ENCODE measurements at regions not wholly inside any gene's neighbourhood (a gene's known extent, or its start where the extent isn't known, plus 50 kb on each side); places are given as distances from the start of the nearest gene placed in this dataset.

GRCh38 chr9:115730845-115731244 lies 422.7 kb upstream of the PAPPA start:
- DNase-seq = peak; percentile 10 to 40
- no peak overlapping the region for H3K27ac ChIP-seq
- no peaks in the 10 kb centered on the region for H3K36me3 ChIP-seq
- H3K4me1 ChIP-seq = peaks cover 26% of the 10 kb centered on the region
- H3K4me3 ChIP-seq = no peak overlapping the region
- H3K9me3 ChIP-seq (replicated peaks) = peaks cover 8% of the 10 kb centered on the region
- no peaks in the 10 kb centered on the region for H3K27me3 ChIP-seq

DNA sequence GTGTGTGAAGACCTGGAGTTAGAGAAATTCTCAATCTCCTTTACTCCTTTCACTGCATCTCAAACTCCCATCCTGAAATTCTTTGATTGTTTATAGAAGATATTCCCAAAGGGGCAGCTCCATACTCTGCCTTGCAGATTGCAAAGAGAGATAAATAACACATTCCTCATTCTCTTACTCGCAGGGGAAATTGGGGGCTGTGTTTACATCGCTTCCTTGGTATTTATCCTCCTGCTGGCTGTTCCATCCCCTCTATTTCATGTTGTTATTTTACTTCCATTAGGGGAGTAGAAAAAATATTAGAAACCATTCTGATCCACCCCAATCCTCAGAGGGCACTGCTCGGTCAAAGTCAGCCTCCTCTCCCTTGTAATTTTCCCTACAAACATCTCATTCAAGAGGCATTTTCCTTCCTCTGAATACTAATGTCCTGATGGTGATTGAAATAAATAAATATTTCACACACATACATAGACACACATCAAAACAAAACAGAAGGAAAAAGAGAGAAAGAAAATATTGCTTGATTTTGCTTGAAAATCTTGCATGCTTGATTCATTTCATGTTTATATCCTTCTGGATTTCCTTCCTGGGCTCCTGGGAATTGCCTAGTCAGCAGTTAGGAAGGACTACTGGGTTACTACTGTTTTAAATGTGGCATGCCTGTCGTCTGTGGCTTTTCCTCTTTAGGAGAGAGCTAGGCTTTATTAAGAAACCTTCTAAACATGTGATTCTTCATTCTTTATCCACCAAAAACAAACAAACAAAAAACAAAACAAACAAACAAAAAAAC lies 420.1 kb upstream of the PAPPA start:
- Histone ChIP-seq H3K4me3 (no peak overlapping the region), H3K27ac (no peak overlapping the region), H3K9me3 (replicated peaks) (peaks cover 6% of the 10 kb centered on the region), H3K36me3 (no peaks in the 10 kb centered on the region), H3K4me1 (peaks cover 26% of the 10 kb centered on the region), H3K27me3 (no peaks in the 10 kb centered on the region)
- peak; percentile 9 to 17 for DNase-seq

- no peaks in the 10 kb centered on the region for H3K36me3 ChIP-seq
- no peak overlapping the region for H3K4me3 ChIP-seq
- no peak overlapping the region for H3K27ac ChIP-seq
- no peaks in the 10 kb centered on the region; the same call in 1 of the 2 replicates for H3K9me3 ChIP-seq (replicated peaks)
- DNase-seq = no peak
- no peaks in the 10 kb centered on the region for H3K4me1 ChIP-seq
- no peaks in the 10 kb centered on the region for H3K27me3 ChIP-seq
Observed at GRCh38 chr9:115739096-115739875, 414.3 kb upstream of the PAPPA start.

- no peaks in the 10 kb centered on the region for H3K36me3 ChIP-seq
- no peak for DNase-seq
- no peaks in the 10 kb centered on the region for H3K4me1 ChIP-seq
- no peaks in the 10 kb centered on the region; the same call in 1 of the 2 replicates for H3K9me3 ChIP-seq (replicated peaks)
- no peaks in the 10 kb centered on the region for H3K27me3 ChIP-seq
- H3K27ac ChIP-seq = no peak overlapping the region
- no peak overlapping the region for H3K4me3 ChIP-seq
Observed at GRCh38 chr9:115740986-115741385, 412.6 kb upstream of the PAPPA start.

DNA sequence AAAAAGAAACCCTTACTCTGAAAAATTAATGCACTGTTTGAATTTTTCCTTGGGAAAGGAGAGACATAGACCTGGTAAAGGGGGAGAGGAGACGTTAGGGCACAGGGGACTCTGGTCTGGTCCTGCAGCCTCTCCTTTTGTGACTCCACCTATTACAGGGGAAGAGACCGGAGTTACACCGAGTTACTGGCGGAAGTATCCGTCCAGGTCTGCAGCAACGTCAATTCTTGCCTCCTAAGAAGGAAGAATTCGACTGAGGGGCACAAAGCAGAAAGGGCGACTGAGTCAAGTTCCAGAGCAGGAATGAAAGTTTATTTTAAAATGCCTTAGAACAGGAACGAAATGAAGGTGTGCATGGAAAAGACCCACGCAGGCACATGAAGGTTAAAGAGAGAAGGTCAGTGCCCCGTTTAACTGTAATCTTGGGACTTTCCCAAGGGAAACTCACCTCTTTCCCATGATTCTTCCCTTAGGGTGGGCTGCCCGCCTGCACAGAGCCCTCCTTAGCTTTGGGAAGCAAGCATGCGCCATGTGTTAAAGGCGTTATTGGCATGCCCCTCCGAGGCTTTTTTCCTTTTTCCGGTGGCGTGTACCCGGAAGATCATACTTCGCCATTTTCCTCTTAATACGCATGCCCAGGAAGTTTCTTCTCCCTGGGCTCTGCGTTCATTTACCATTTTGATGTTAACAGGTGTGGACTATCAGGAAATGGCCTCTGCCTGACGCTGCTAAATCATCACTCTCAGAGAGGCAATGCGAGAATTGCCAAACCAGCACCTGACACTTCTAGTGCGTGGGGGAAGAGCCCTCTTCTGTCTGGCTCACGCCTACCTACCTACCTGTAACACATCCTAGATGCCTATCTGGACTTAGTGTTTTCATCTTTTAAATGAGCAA lies 409.6 kb upstream of the PAPPA start:
- H3K36me3 ChIP-seq = no peaks in the 10 kb centered on the region
- no peak overlapping the region for H3K27ac ChIP-seq
- H3K4me1 ChIP-seq = peaks cover 2% of the 10 kb centered on the region; the same call in 1 of the 2 replicates
- H3K27me3 ChIP-seq = no peaks in the 10 kb centered on the region
- no peaks in the 10 kb centered on the region; the same call in 1 of the 2 replicates for H3K9me3 ChIP-seq (replicated peaks)
- H3K4me3 ChIP-seq = no peak overlapping the region
- no peak for DNase-seq

- no peak overlapping the region for H3K27ac ChIP-seq
Observed at GRCh38 chr9:115746496-115746895, 407.1 kb upstream of the PAPPA start.

DNA sequence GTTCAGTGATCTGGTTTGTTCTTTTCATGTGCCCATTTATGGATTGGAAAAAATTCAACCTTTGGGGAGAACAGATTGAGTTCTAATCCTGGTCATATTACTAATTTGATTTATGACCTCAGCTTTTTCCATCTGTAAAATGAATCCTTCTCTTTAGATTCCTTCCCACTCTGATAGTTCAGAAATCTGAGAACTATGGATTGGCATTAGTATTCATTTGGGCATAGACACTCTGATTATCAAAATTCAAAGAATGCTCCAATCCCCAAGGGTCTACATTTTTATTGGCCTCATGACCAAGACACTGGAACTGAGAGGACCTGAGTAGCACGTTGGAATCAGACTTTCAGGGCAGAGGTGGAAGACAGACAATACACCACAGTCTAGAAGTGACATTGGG lies 405.9 kb upstream of the PAPPA start:
- Histone ChIP-seq H3K4me3 (no peak overlapping the region), H3K27ac (no peak overlapping the region), H3K4me1 (peaks cover 2% of the 10 kb centered on the region; the same call in 1 of the 2 replicates), H3K9me3 (replicated peaks) (no peaks in the 10 kb centered on the region), H3K36me3 (no peaks in the 10 kb centered on the region), H3K27me3 (no peaks in the 10 kb centered on the region)
- DNase-seq = no peak

More at GRCh38 chr9:115746496-115746895, 407.1 kb upstream of the PAPPA start:
- peaks cover 2% of the 10 kb centered on the region; the same call in 1 of the 2 replicates for H3K4me1 ChIP-seq
- no peaks in the 10 kb centered on the region for H3K9me3 ChIP-seq (replicated peaks)
- H3K36me3 ChIP-seq = no peaks in the 10 kb centered on the region
- H3K4me3 ChIP-seq = no peak overlapping the region
- H3K27me3 ChIP-seq = no peaks in the 10 kb centered on the region
- peak; percentile 21 to 26 for DNase-seq

DNA sequence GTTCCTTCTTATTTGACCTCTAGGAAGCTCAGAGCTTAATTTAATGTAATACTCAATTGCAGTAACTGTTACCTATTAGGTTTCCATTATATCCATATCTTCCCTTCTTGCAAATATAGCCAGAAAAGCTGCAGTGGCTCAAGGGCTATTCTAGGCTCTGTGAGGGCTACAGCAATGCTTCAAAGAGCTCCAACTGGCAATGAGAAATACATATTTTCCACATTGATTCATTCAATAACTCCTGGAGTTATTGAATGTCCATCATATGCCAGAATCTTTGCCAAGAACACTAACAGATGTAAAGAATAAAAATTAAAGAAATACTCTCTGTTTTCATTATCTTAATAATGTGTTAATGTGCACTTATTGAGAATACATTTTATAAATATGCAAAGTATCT lies 396.9 kb upstream of the PAPPA start:
- peaks cover 16% of the 10 kb centered on the region for H3K4me1 ChIP-seq
- no peaks in the 10 kb centered on the region for H3K36me3 ChIP-seq
- H3K9me3 ChIP-seq (replicated peaks) = peaks cover 6% of the 10 kb centered on the region
- DNase-seq = no peak
- no peak overlapping the region for H3K4me3 ChIP-seq
- no peaks in the 10 kb centered on the region for H3K27me3 ChIP-seq
- no peak overlapping the region for H3K27ac ChIP-seq

- Histone ChIP-seq H3K4me3 (no peak overlapping the region), H3K9me3 (replicated peaks) (peaks cover 6% of the 10 kb centered on the region), H3K36me3 (no peaks in the 10 kb centered on the region), H3K27me3 (no peaks in the 10 kb centered on the region), H3K4me1 (peaks cover 16% of the 10 kb centered on the region), H3K27ac (no peak overlapping the region)
- no peak for DNase-seq
Observed at GRCh38 chr9:115757461-115757860, 396.1 kb upstream of the PAPPA start.

DNA sequence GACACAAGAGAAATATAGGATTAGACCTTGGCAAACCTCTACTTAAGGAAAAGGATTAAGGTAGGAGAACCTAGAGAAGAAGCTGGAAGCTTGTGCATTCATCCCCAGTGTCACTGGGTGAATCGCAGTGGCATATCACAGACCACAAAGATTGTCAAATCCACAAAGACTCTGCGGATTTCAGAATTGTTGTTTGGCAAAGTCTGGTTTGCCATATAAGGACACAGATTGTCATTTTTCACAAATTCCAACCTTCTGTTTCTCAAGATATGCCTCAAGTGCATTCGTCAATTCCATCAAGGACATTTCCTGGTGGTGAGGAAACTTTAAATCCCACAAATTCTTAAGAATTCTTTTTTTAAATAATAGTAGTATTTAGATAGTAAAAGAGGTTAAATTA lies 395.1 kb upstream of the PAPPA start:
- no peak overlapping the region for H3K4me3 ChIP-seq
- no peak overlapping the region for H3K27ac ChIP-seq
- no peak for DNase-seq
- H3K27me3 ChIP-seq = no peaks in the 10 kb centered on the region
- peaks cover 16% of the 10 kb centered on the region for H3K4me1 ChIP-seq
- peaks cover 6% of the 10 kb centered on the region for H3K9me3 ChIP-seq (replicated peaks)
- no peaks in the 10 kb centered on the region for H3K36me3 ChIP-seq

GRCh38 chr9:115759426-115759825 lies 394.2 kb upstream of the PAPPA start:
- no peak for DNase-seq
- peaks cover 16% of the 10 kb centered on the region for H3K4me1 ChIP-seq
- H3K27me3 ChIP-seq = no peaks in the 10 kb centered on the region
- no peak overlapping the region for H3K27ac ChIP-seq
- H3K9me3 ChIP-seq (replicated peaks) = peaks cover 6% of the 10 kb centered on the region
- no peak overlapping the region for H3K4me3 ChIP-seq
- no peaks in the 10 kb centered on the region for H3K36me3 ChIP-seq

DNA sequence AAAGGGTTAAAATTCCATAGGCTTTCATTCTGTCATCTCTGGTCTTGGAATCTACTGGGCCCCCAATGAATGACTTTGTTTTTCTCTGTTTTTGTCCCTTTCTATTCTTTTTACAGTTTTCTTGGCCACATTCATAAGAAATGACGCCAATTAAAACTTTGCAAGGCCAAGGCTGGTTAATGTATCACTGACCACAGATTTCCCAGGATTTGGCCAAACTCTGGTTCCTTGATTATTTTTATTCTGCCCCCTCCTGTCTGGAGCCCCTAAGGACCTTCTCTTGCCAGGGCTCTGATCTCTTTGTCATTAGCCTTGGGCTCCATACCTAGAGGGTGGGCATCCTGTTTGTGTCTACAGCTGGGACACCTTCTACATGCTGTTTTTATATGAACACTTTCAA lies 388.9 kb upstream of the PAPPA start:
- Histone ChIP-seq H3K9me3 (replicated peaks) (peaks cover 3% of the 10 kb centered on the region; the same call in 1 of the 2 replicates), H3K36me3 (no peaks in the 10 kb centered on the region), H3K4me3 (no peak overlapping the region), H3K27me3 (no peaks in the 10 kb centered on the region), H3K27ac (no peak overlapping the region), H3K4me1 (no peaks in the 10 kb centered on the region)
- DNase-seq = no peak

GRCh38 chr9:115765060-115765459 lies 388.5 kb upstream of the PAPPA start:
- H3K27me3 ChIP-seq = no peaks in the 10 kb centered on the region
- H3K36me3 ChIP-seq = no peaks in the 10 kb centered on the region
- no peak overlapping the region for H3K27ac ChIP-seq
- H3K4me3 ChIP-seq = no peak overlapping the region
- no peak for DNase-seq
- no peaks in the 10 kb centered on the region for H3K4me1 ChIP-seq
- H3K9me3 ChIP-seq (replicated peaks) = peaks cover 3% of the 10 kb centered on the region; the same call in 1 of the 2 replicates

DNA sequence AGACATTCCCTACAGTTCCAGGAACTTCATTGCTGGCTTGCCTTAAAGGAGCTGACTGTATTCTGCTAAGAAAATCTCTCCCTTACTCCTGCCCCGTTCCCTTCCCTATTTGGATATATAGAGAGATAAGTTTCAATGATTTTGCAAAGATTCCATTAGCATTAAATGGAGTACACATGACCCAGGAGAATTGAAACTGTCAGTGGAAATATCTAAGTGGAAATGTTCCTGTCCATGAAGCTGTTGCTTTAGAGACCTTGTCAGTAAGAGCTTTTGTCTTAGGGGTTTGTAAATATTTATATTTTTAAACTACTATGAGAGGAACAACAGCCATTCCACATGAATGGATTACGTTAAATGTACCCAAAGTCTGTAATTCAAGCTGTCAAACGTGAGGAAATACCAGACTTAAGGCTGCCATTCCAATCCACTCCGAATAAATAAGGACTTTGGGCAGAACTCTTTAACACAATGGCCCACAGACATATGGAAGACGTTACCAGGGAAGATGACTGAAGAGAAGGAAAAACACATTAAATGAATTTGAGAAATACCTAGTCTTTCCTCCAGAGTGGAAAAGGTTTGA lies 387.1 kb upstream of the PAPPA start:
- Histone ChIP-seq H3K4me1 (peaks cover 12% of the 10 kb centered on the region), H3K36me3 (no peaks in the 10 kb centered on the region), H3K4me3 (no peak overlapping the region), H3K9me3 (replicated peaks) (peaks cover 3% of the 10 kb centered on the region; the same call in 1 of the 2 replicates), H3K27ac (no peak overlapping the region), H3K27me3 (no peaks in the 10 kb centered on the region)
- no peak for DNase-seq
